CD4-positive, CD25-positive, alpha-beta regulatory T cell (primary cell): ENCODE measurements at regions not wholly inside any gene's neighbourhood (a gene's known extent, or its start where the extent isn't known, plus 50 kb on each side); places are given as distances from the start of the nearest gene placed in this dataset.
"Not testable (repeated sequence)": the region's sequence is repeated elsewhere in the genome, so short reads cannot be mapped to it uniquely, and the experiment has no call there.

Experiments
- ATAC-seq, 2 donors: fragments of 150-1000 bp; cut with Tn5 transposase; one replicate each; pipeline ENCODE4 v1.10.0; 2021; ENCODE audit warnings: low read depth in 2 of 2, moderate number of reproducible peaks in 2 of 2, moderate library complexity in 1 of 2
- DNase-seq, 3 donors: peaks; one replicate each; pipeline versions ENCODE4 v3.0.0 to v3.0.0-alpha.2; 2012 to 2022; ENCODE audit warnings: mixed read lengths in 1 of 3
- H3K27ac ChIP-seq: one replicate; pipeline ENCODE4 v1.7.0; 2013; ENCODE audit warnings: mild to moderate bottlenecking, low read length; ENCODE audit not compliant: insufficient read depth, poor library complexity, severe bottlenecking
- H3K27me3 ChIP-seq: one replicate; pipeline ENCODE4 v1.7.0; 2013; ENCODE audit warnings: low read length; ENCODE audit not compliant: control insufficient read depth, insufficient read depth
- H3K36me3 ChIP-seq: one replicate; pipeline ENCODE4 v1.7.0; 2013; ENCODE audit warnings: mild to moderate bottlenecking, low read length, moderate library complexity; ENCODE audit not compliant: control insufficient read depth, insufficient read depth
- H3K4me1 ChIP-seq: 2 replicates; pipeline ENCODE4 v1.7.0; 2013; ENCODE audit warnings: mild to moderate bottlenecking, low read length; ENCODE audit not compliant: insufficient read depth, control insufficient read depth, poor library complexity, severe bottlenecking
- H3K4me3 ChIP-seq: one replicate; pipeline ENCODE4 v1.7.0; 2013; ENCODE audit warnings: low read depth, mild to moderate bottlenecking, low read length, moderate library complexity
- H3K9me3 ChIP-seq, 2 experiments: 1 replicate in 1 of 2; 2 replicates in 1 of 2; pipeline ENCODE4 v1.7.0; 2013; ENCODE audit warnings: low read length in 2 of 2, mild to moderate bottlenecking in 1 of 2, moderate library complexity in 1 of 2; ENCODE audit not compliant: control insufficient read depth in 2 of 2
- H3K27ac Mint-ChIP-seq, 3 donors: one replicate each; pipeline ENCODE4 v1.8.0; 2020 to 2022; ENCODE audit warnings: mild to moderate bottlenecking in 3 of 3, mixed read lengths in 3 of 3, moderate library complexity in 2 of 3
- H3K27me3 Mint-ChIP-seq: one replicate; pipeline ENCODE4 v1.8.0; 2022; ENCODE audit warnings: mild to moderate bottlenecking, mixed read lengths
- H3K36me3 Mint-ChIP-seq: one replicate; pipeline ENCODE4 v1.8.0; 2020; ENCODE audit warnings: mixed read lengths
- H3K4me1 Mint-ChIP-seq, 4 donors: one replicate each; pipeline ENCODE4 v1.8.0; 2020 to 2022; ENCODE audit warnings: mixed read lengths in 4 of 4, mild to moderate bottlenecking in 1 of 4
- H3K4me3 Mint-ChIP-seq, 4 donors: one replicate each; pipeline ENCODE4 v1.8.0; 2020 to 2022; ENCODE audit warnings: mild to moderate bottlenecking in 4 of 4, mixed read lengths in 4 of 4, moderate library complexity in 3 of 4
- H3K9me3 Mint-ChIP-seq, 7 donors: one replicate each; pipeline ENCODE4 v1.8.0; 2020 to 2022; ENCODE audit warnings: mixed read lengths in 7 of 7, mild to moderate bottlenecking in 3 of 7, moderate library complexity in 2 of 7

- Mint-ChIP-seq H3K27ac (no peak overlapping the region), H3K4me1 (no peaks in the 10 kb centered on the region), H3K27me3 (peaks cover 16% of the 10 kb centered on the region), H3K4me3 (no peak overlapping the region), H3K9me3 (peaks cover 0 to 6% (median 0%) of the 10 kb centered on the region in 7 donors), H3K36me3 (peaks cover 6% of the 10 kb centered on the region)
- Histone ChIP-seq H3K4me3 (no peak overlapping the region), H3K27ac (no peak overlapping the region), H3K27me3 (peaks cover 1% of the 10 kb centered on the region), H3K36me3 (no peaks in the 10 kb centered on the region), H3K4me1 (no peaks in the 10 kb centered on the region), H3K9me3 (no peaks in the 10 kb centered on the region)
- no peak for ATAC-seq
- DNase-seq = no peak
These were observed 77.4 kb upstream of the ANKRD28 start for GRCh38 chr3:15875016-15875689.

GRCh38 chr3:15876669-15877068 is 78.9 kb upstream of the ANKRD28 start:
- Histone ChIP-seq H3K27ac (no peak overlapping the region), H3K27me3 (no peaks in the 10 kb centered on the region), H3K4me3 (no peak overlapping the region), H3K9me3 (no peaks in the 10 kb centered on the region), H3K36me3 (no peaks in the 10 kb centered on the region), H3K4me1 (no peaks in the 10 kb centered on the region)
- Mint-ChIP-seq H3K4me1 (no peaks in the 10 kb centered on the region), H3K27ac (peak overlapping the region in 1 of 3 donors; percentile 7), H3K36me3 (peaks cover 6% of the 10 kb centered on the region), H3K9me3 (peaks cover 0 to 2% (median 0%) of the 10 kb centered on the region in 7 donors), H3K4me3 (no peak overlapping the region), H3K27me3 (peaks cover 9% of the 10 kb centered on the region)
- DNase-seq (no peak), ATAC-seq (no peak)

GRCh38 chr3:15877813-15878212 is 80.0 kb upstream of the ANKRD28 start:
- H3K27ac Mint-ChIP-seq = no peak overlapping the region
- Histone ChIP-seq H3K27me3 (no peaks in the 10 kb centered on the region), H3K4me1 (no peaks in the 10 kb centered on the region), H3K4me3 (no peak overlapping the region), H3K36me3 (no peaks in the 10 kb centered on the region), H3K27ac (no peak overlapping the region), H3K9me3 (no peaks in the 10 kb centered on the region)
- H3K4me3 Mint-ChIP-seq = no peak overlapping the region
- H3K9me3 Mint-ChIP-seq = peaks cover 0 to 2% (median 0%) of the 10 kb centered on the region in 7 donors
- H3K27me3 Mint-ChIP-seq = peaks cover 4% of the 10 kb centered on the region
- H3K36me3 Mint-ChIP-seq = peaks cover 6% of the 10 kb centered on the region
- peaks cover 0 to 2% (median 0%) of the 10 kb centered on the region in 4 donors for H3K4me1 Mint-ChIP-seq
- DNase-seq (no peak), ATAC-seq (no peak)

GRCh38 chr3:15879787-15880186 is 82.0 kb upstream of the ANKRD28 start:
- not testable (repeated sequence) for H3K36me3 Mint-ChIP-seq, H3K36me3 ChIP-seq, H3K27ac Mint-ChIP-seq, H3K9me3 ChIP-seq, H3K27me3 Mint-ChIP-seq, ATAC-seq, H3K27ac ChIP-seq, DNase-seq, H3K27me3 ChIP-seq, H3K4me1 ChIP-seq, H3K9me3 Mint-ChIP-seq, H3K4me1 Mint-ChIP-seq, H3K4me3 Mint-ChIP-seq, H3K4me3 ChIP-seq

GRCh38 chr3:15882577-15882976 is 84.8 kb upstream of the ANKRD28 start:
- Histone ChIP-seq H3K9me3 (peaks cover 6% of the 10 kb centered on the region in 2 experiments), H3K36me3 (no peaks in the 10 kb centered on the region), H3K4me1 (no peaks in the 10 kb centered on the region), H3K27me3 (no peaks in the 10 kb centered on the region), H3K4me3 (no peak overlapping the region), H3K27ac (no peak overlapping the region)
- Mint-ChIP-seq H3K27me3 (peaks cover 5% of the 10 kb centered on the region), H3K36me3 (peaks cover 7% of the 10 kb centered on the region), H3K27ac (no peak overlapping the region), H3K9me3 (peaks cover 0 to 13% (median 4%) of the 10 kb centered on the region in 7 donors), H3K4me1 (peaks cover 0 to 2% (median 0%) of the 10 kb centered on the region in 4 donors), H3K4me3 (no peak overlapping the region)
- ATAC-seq = no peak
- no peak for DNase-seq

GRCh38 chr3:15884132-15884531 is 86.4 kb upstream of the ANKRD28 start:
- Histone ChIP-seq H3K27me3 (no peaks in the 10 kb centered on the region), H3K9me3 (peaks cover 6% of the 10 kb centered on the region in 2 experiments), H3K4me1 (no peaks in the 10 kb centered on the region), H3K27ac (no peak overlapping the region), H3K36me3 (no peaks in the 10 kb centered on the region), H3K4me3 (no peak overlapping the region)
- peaks cover 0 to 13% (median 4%) of the 10 kb centered on the region in 7 donors for H3K9me3 Mint-ChIP-seq
- H3K27me3 Mint-ChIP-seq = peaks cover 7% of the 10 kb centered on the region
- peaks cover 3% of the 10 kb centered on the region for H3K36me3 Mint-ChIP-seq
- DNase-seq (no peak), ATAC-seq (no peak)
- no peak overlapping the region for H3K4me3 Mint-ChIP-seq
- peaks cover 0 to 2% (median 0%) of the 10 kb centered on the region in 4 donors for H3K4me1 Mint-ChIP-seq
- H3K27ac Mint-ChIP-seq = no peak overlapping the region

GRCh38 chr3:15886521-15886920 is 88.7 kb upstream of the ANKRD28 start:
- DNase-seq (no peak), ATAC-seq (no peak)
- Mint-ChIP-seq H3K36me3 (peaks cover 3% of the 10 kb centered on the region), H3K4me3 (no peak overlapping the region), H3K9me3 (peaks cover 0 to 13% (median 4%) of the 10 kb centered on the region in 7 donors), H3K27ac (no peak overlapping the region), H3K27me3 (peaks cover 8% of the 10 kb centered on the region), H3K4me1 (peaks cover 0 to 2% (median 0%) of the 10 kb centered on the region in 4 donors)
- no peak overlapping the region for H3K4me3 ChIP-seq
- no peaks in the 10 kb centered on the region for H3K27me3 ChIP-seq
- H3K4me1 ChIP-seq = no peaks in the 10 kb centered on the region
- no peaks in the 10 kb centered on the region for H3K36me3 ChIP-seq
- H3K9me3 ChIP-seq = peaks cover 6% of the 10 kb centered on the region in 2 experiments
- no peak overlapping the region for H3K27ac ChIP-seq

GRCh38 chr3:15887261-15887660 is 89.5 kb upstream of the ANKRD28 start:
- Mint-ChIP-seq H3K4me1 (no peaks in the 10 kb centered on the region), H3K27ac (no peak overlapping the region), H3K4me3 (no peak overlapping the region), H3K36me3 (peaks cover 3% of the 10 kb centered on the region), H3K9me3 (peaks cover 0 to 13% (median 6%) of the 10 kb centered on the region in 7 donors), H3K27me3 (peaks cover 14% of the 10 kb centered on the region)
- Histone ChIP-seq H3K36me3 (no peaks in the 10 kb centered on the region), H3K9me3 (peaks cover 6% of the 10 kb centered on the region in 2 experiments), H3K4me1 (no peaks in the 10 kb centered on the region), H3K4me3 (no peak overlapping the region), H3K27me3 (no peaks in the 10 kb centered on the region), H3K27ac (no peak overlapping the region)
- DNase-seq = no peak
- ATAC-seq = no peak
